ENCODE measurements at regions not wholly inside any gene's neighbourhood (a gene's known extent, or its start where the extent isn't known, plus 50 kb on each side); places are given as distances from the start of the nearest gene placed in this dataset.
"Not testable (repeated sequence)": the region's sequence is repeated elsewhere in the genome, so short reads cannot be mapped to it uniquely, and the experiment has no call there.

GRCh38 chr6:37562926-37563288 lies 63.2 kb upstream of the CCDC167 start:
- H3K9me3 ChIP-seq; H3K27me3 ChIP-seq (ENCODE audit: low read depth); H3K4me3 ChIP-seq; in situ Hi-C loops (cut with MboI; ENCODE audit: low sequenced_read_pairs); H3K4me1 ChIP-seq; DNase-seq (ENCODE audit: low spot score in 2 of 2); H3K36me3 ChIP-seq (replicated peaks): not testable (repeated sequence)

GRCh38 chr6:37561361-37561760 lies 61.7 kb upstream of the CCDC167 start:
- Histone ChIP-seq H3K36me3 (replicated peaks) (no peaks in the 10 kb centered on the region), H3K4me1 (peaks cover 9% of the 10 kb centered on the region), H3K27me3 (ENCODE audit: low read depth) (peaks cover 3% of the 10 kb centered on the region; the same call in 1 of the 2 replicates), H3K9me3 (no peaks in the 10 kb centered on the region), H3K4me3 (no peak overlapping the region)
- in situ Hi-C loops (cut with MboI; ENCODE audit: low sequenced_read_pairs), result no loop called here
- DNase-seq (ENCODE audit: low spot score in 2 of 2), result no peak

- Histone ChIP-seq H3K36me3 (replicated peaks) (no peaks in the 10 kb centered on the region), H3K4me1 (peaks cover 8% of the 10 kb centered on the region)
- in situ Hi-C loops (cut with MboI; ENCODE audit: low sequenced_read_pairs), result no loop called here
Measured at GRCh38 chr6:37560737-37561103, 61.0 kb upstream of the CCDC167 start.

GRCh38 chr6:37559501-37559900 lies 59.8 kb upstream of the CCDC167 start:
- H3K9me3 ChIP-seq, result no peaks in the 10 kb centered on the region
- in situ Hi-C loops (cut with MboI; ENCODE audit: low sequenced_read_pairs), result no loop called here
- H3K4me1 ChIP-seq, result no peaks in the 10 kb centered on the region
- H3K4me3 ChIP-seq, result no peak overlapping the region
- H3K27me3 ChIP-seq (ENCODE audit: low read depth), result peaks cover 3% of the 10 kb centered on the region; the same call in 1 of the 2 replicates
- no peaks in the 10 kb centered on the region for H3K36me3 ChIP-seq (replicated peaks)
- no peak for DNase-seq (ENCODE audit: low spot score in 2 of 2)

More at GRCh38 chr6:37560737-37561103, 61.0 kb upstream of the CCDC167 start:
- Histone ChIP-seq H3K4me3 (no peak overlapping the region), H3K9me3 (no peaks in the 10 kb centered on the region), H3K27me3 (ENCODE audit: low read depth) (peaks cover 3% of the 10 kb centered on the region; the same call in 1 of the 2 replicates)
- no peak for DNase-seq (ENCODE audit: low spot score in 2 of 2)

- Histone ChIP-seq H3K36me3 (replicated peaks) (no peaks in the 10 kb centered on the region), H3K27me3 (ENCODE audit: low read depth) (peaks cover 3% of the 10 kb centered on the region; the same call in 1 of the 2 replicates), H3K4me3 (no peak overlapping the region), H3K9me3 (no peaks in the 10 kb centered on the region), H3K4me1 (no peaks in the 10 kb centered on the region)
- in situ Hi-C loops (cut with MboI; ENCODE audit: low sequenced_read_pairs), result no loop called here
- no peak for DNase-seq (ENCODE audit: low spot score in 2 of 2)
Measured at GRCh38 chr6:37559050-37559449, 59.4 kb upstream of the CCDC167 start.

DNA sequence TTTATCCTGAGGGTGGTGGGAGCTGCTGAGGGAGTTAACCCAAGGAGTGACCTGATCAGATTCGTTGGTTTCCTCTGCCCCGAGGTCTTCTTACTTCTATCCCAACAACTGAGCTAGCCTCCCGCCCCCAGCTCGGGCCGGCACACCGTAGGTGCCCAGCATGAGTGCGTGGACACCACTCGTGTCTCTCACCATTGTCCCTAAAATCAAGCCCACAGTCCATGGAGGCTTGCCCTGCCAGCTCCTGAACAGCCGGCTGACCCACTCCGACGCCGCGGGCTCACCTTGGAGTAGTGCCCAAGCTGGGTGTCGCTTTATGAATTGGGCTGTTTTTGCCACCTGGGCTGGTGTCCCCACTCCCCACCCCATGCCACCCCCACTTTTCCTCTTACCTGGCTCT lies 59.0 kb upstream of the CCDC167 start:
- DNase-seq (ENCODE audit: low spot score in 2 of 2), result no peak
- in situ Hi-C loops (cut with MboI; ENCODE audit: low sequenced_read_pairs), result no loop called here

DNA sequence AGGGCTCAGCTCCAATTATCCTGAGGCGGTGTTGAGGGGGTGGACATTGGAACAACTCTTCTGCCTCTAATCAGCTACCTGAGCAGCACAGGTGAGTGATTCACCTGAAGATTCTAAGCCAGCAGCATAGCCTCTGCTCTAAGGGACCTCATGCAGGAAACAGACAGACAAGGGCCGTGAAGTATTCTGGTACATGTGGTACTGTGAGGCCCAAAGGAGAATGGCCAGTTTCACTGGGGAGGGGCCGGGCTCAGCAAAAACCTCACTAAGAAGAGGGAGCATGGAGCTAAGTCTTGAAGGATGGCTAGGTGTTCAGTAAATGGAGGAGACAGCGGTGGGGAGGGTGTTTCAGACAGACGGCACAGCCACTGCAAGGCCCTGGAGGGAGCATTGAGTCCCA lies 58.5 kb upstream of the CCDC167 start:
- DNase-seq (ENCODE audit: low spot score in 2 of 2), result no peak
- no peaks in the 10 kb centered on the region for H3K9me3 ChIP-seq
- H3K27me3 ChIP-seq (ENCODE audit: low read depth), result peaks cover 3% of the 10 kb centered on the region; the same call in 1 of the 2 replicates
- in situ Hi-C loops (cut with MboI; ENCODE audit: low sequenced_read_pairs), result no loop called here
- no peaks in the 10 kb centered on the region for H3K4me1 ChIP-seq
- no peak overlapping the region for H3K4me3 ChIP-seq
- no peaks in the 10 kb centered on the region for H3K36me3 ChIP-seq (replicated peaks)

More for the DNA sequence above, 59.0 kb upstream of the CCDC167 start:
- H3K36me3 ChIP-seq (replicated peaks), result no peaks in the 10 kb centered on the region
- peaks cover 3% of the 10 kb centered on the region; the same call in 1 of the 2 replicates for H3K27me3 ChIP-seq (ENCODE audit: low read depth)
- no peaks in the 10 kb centered on the region for H3K4me1 ChIP-seq
- H3K9me3 ChIP-seq, result no peaks in the 10 kb centered on the region
- no peak overlapping the region for H3K4me3 ChIP-seq

- H3K4me3 ChIP-seq, result no peak overlapping the region
- H3K9me3 ChIP-seq, result no peaks in the 10 kb centered on the region
- H3K4me1 ChIP-seq, result no peaks in the 10 kb centered on the region
- in situ Hi-C loops (cut with MboI; ENCODE audit: low sequenced_read_pairs), result no loop called here
- peaks cover 3% of the 10 kb centered on the region; the same call in 1 of the 2 replicates for H3K27me3 ChIP-seq (ENCODE audit: low read depth)
- DNase-seq (ENCODE audit: low spot score in 2 of 2), result no peak
- H3K36me3 ChIP-seq (replicated peaks), result no peaks in the 10 kb centered on the region
Measured at GRCh38 chr6:37557645-37558114, 58.0 kb upstream of the CCDC167 start.

- in situ Hi-C loops (cut with MboI; ENCODE audit: low sequenced_read_pairs), result no loop called here
- DNase-seq (ENCODE audit: low spot score in 2 of 2), result no peak
- Histone ChIP-seq H3K4me1 (no peaks in the 10 kb centered on the region), H3K36me3 (replicated peaks) (no peaks in the 10 kb centered on the region), H3K4me3 (no peak overlapping the region), H3K27me3 (ENCODE audit: low read depth) (peaks cover 3% of the 10 kb centered on the region; the same call in 1 of the 2 replicates), H3K9me3 (no peaks in the 10 kb centered on the region)
Measured at GRCh38 chr6:37556881-37557644, 57.4 kb upstream of the CCDC167 start.

- no peak for DNase-seq (ENCODE audit: low spot score in 2 of 2)
- Histone ChIP-seq H3K4me3 (no peak overlapping the region), H3K36me3 (replicated peaks) (no peaks in the 10 kb centered on the region), H3K27me3 (ENCODE audit: low read depth) (peaks cover 3% of the 10 kb centered on the region; the same call in 1 of the 2 replicates), H3K4me1 (no peaks in the 10 kb centered on the region), H3K9me3 (no peaks in the 10 kb centered on the region)
- in situ Hi-C loops (cut with MboI; ENCODE audit: low sequenced_read_pairs), result no loop called here
Measured at GRCh38 chr6:37555040-37555781, 55.5 kb upstream of the CCDC167 start.

DNA sequence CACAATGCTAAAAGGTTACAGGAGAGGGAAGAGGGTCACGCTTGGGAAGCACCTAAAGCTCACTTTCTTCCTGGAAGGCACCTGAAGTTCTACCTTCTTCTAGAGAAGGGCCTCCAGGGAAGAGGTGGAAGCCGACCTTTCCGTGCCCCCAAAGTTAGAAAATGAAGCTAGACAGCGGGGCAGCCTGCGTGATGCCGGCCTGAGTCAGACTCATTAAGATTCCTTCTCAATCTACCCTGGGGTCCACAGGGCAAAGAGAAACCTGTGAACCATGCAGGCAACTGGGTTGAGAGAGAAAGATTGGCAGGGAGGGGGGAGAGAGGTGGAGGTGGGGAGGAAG lies 54.8 kb upstream of the CCDC167 start:
- no peaks in the 10 kb centered on the region for H3K9me3 ChIP-seq
- no peak for DNase-seq (ENCODE audit: low spot score in 2 of 2)
- no peaks in the 10 kb centered on the region for H3K36me3 ChIP-seq (replicated peaks)
- no peaks in the 10 kb centered on the region for H3K4me1 ChIP-seq
- peaks cover 3% of the 10 kb centered on the region; the same call in 1 of the 2 replicates for H3K27me3 ChIP-seq (ENCODE audit: low read depth)
- in situ Hi-C loops (cut with MboI; ENCODE audit: low sequenced_read_pairs), result no loop called here
- no peak overlapping the region for H3K4me3 ChIP-seq

DNA sequence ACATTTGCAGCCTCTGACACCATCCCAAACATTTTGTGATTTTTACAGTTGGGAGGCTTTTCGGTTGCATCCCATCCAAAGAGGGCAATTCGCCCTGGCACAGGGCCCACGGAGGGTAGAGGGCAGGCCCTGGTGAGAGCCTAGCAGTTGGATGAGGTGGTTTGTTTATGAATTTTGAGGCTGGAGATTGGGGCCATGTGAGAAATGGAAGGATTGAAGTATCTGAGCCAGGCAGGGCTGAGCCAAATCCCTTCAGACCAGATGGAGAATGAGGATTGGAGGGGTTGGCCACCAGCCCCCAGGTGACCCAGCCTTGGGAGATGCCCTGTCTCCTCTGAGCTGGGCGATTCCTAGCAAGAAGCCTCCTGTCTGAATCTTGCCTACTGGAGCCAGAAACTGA lies 52.6 kb upstream of the CCDC167 start:
- H3K36me3 ChIP-seq (replicated peaks), result no peaks in the 10 kb centered on the region
- H3K4me3 ChIP-seq, result no peak overlapping the region
- no peaks in the 10 kb centered on the region for H3K27me3 ChIP-seq (ENCODE audit: low read depth)
- no peak for DNase-seq (ENCODE audit: low spot score in 2 of 2)
- no peaks in the 10 kb centered on the region for H3K4me1 ChIP-seq
- in situ Hi-C loops (cut with MboI; ENCODE audit: low sequenced_read_pairs), result no loop called here
- H3K9me3 ChIP-seq, result no peaks in the 10 kb centered on the region

GRCh38 chr6:37551867-37552266 lies 52.2 kb upstream of the CCDC167 start:
- Histone ChIP-seq H3K4me1 (no peaks in the 10 kb centered on the region), H3K36me3 (replicated peaks) (no peaks in the 10 kb centered on the region), H3K9me3 (no peaks in the 10 kb centered on the region), H3K27me3 (ENCODE audit: low read depth) (no peaks in the 10 kb centered on the region), H3K4me3 (no peak overlapping the region)
- no peak for DNase-seq (ENCODE audit: low spot score in 2 of 2)
- in situ Hi-C loops (cut with MboI; ENCODE audit: low sequenced_read_pairs), result no loop called here

GRCh38 chr6:37551446-37551845 lies 51.8 kb upstream of the CCDC167 start:
- no peaks in the 10 kb centered on the region for H3K4me1 ChIP-seq
- no peak overlapping the region for H3K4me3 ChIP-seq
- in situ Hi-C loops (cut with MboI; ENCODE audit: low sequenced_read_pairs), result no loop called here

More at GRCh38 chr6:37551446-37551845, 51.8 kb upstream of the CCDC167 start:
- H3K9me3 ChIP-seq, result no peaks in the 10 kb centered on the region
- H3K27me3 ChIP-seq (ENCODE audit: low read depth), result no peaks in the 10 kb centered on the region
- DNase-seq (ENCODE audit: low spot score in 2 of 2), result no peak
- H3K36me3 ChIP-seq (replicated peaks), result no peaks in the 10 kb centered on the region

All from HAP-1 (cell line).